LNCaP clone FGC (cell line): ENCODE measurements at regions not wholly inside any gene's neighbourhood (a gene's known extent, or its start where the extent isn't known, plus 50 kb on each side); places are given as distances from the start of the nearest gene placed in this dataset.
A peak's percentile ranks its signal among the peaks of the same experiment; 100 is the strongest.

ENCODE experiments used
- DNase-seq: peaks from one replicate; pipeline ENCODE4 v3.0.0-alpha.2; 2011; ENCODE audit warnings: low read depth
- H3K4me3 ChIP-seq: 2 replicates; pipeline ENCODE4 v1.5.1; 2011; ENCODE audit warnings: mild to moderate bottlenecking, low read depth, low read length, control low read depth
- CTCF ChIP-seq: IDR thresholded peaks from 2 replicates; pipeline ENCODE4 v1.5.1; 2012; ENCODE audit warnings: mild to moderate bottlenecking; ENCODE audit not compliant: control insufficient read depth, insufficient read depth; ENCODE audit errors: extremely low read depth

- H3K4me3 ChIP-seq: no peak overlapping the region
- TF ChIP-seq CTCF: no peak
- no peak for DNase-seq
Observed at GRCh38 chrX:120791013-120791643, 84.5 kb downstream of the CT47B1 start.

- TF ChIP-seq CTCF: no peak
- no peak for DNase-seq
- H3K4me3 ChIP-seq: no peak overlapping the region
Observed at GRCh38 chrX:120790552-120790951, 85.1 kb downstream of the CT47B1 start.

DNA sequence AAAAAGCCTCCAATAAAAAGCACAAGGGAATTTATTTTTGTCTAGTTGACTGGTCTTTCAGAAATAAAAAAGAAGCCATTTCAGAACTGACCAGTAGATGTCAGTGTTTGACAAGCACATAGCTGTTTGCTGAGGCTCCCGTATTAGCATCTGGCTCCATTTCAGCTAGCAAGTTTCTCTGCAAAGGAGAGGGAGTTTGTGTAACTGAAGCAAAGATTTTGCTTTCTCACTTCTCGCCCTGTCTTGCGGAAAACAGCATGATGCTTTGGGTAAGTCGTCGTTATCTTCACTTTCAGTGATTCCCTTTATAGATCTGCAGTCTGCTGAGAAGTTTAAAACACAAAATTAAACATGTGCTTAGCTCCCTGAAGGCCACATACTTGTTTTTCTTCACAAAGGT is 85.5 kb downstream of the CT47B1 start:
- peak; percentile 52 for TF ChIP-seq CTCF
- H3K4me3 ChIP-seq: no peak overlapping the region
- DNase-seq: peak; percentile 55

GRCh38 chrX:120781403-120781802 is 94.3 kb downstream of the CT47B1 start:
- DNase-seq: no peak
- TF ChIP-seq CTCF: no peak
- no peak overlapping the region for H3K4me3 ChIP-seq

DNA sequence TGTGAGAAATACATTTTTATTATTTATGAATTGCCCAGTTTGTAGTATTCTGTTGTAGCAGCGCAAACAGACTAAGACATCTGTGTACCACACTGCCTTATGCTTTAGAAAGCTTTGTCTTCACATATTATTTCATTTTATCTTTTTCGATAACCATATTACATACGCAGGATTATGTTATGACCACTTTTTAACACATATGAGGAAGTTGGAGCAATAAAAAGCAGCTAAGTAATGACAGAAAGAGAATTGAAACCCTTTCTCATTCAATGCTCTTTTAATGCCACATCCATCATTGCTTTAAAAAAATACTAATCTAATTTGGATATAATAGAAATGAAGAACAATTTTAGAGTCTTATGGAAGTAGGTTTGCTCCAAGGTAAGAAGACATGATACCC is 99.7 kb downstream of the CT47B1 start:
- no peak overlapping the region for H3K4me3 ChIP-seq
- DNase-seq: no peak
- TF ChIP-seq CTCF: no peak

GRCh38 chrX:120774606-120775005 is 101.1 kb downstream of the CT47B1 start:
- no peak for DNase-seq
- TF ChIP-seq CTCF: no peak
- no peak overlapping the region for H3K4me3 ChIP-seq

DNA sequence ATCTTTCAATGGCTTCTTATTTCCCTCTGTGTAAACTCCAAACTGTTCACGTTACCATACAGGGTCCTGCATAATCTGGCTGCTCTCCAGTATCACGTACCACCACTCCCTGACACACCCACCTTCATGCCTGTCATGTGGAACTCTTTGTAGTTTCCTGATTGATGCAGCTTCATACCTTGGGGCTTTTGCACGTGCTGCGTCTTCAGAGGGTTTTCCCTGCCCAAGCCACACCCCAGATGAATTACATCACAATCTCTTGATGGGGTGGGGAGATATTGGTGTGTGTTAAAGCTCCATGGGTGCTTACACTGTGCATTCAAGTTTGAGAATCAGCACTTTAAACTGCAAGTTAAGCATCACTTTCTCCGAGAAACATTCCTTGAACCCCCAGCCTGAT is 101.9 kb downstream of the CT47B1 start:
- TF ChIP-seq CTCF: no peak

More for the DNA sequence above, 101.9 kb downstream of the CT47B1 start:
- no peak for DNase-seq
- H3K4me3 ChIP-seq: no peak overlapping the region
